Duodenal mucosa (tissue), 2 donors: ENCODE measurements at regions not wholly inside any gene's neighbourhood (a gene's known extent, or its start where the extent isn't known, plus 50 kb on each side); places are given as distances from the start of the nearest gene placed in this dataset.

Experiments
- H3K27ac ChIP-seq: one replicate; pipeline ENCODE4 v1.7.0; 2013; ENCODE audit warnings: low read depth, low read length
- H3K27me3 ChIP-seq, 2 donors: one replicate each; pipeline ENCODE4 v1.7.0; 2013; ENCODE audit warnings: low read length in 2 of 2, control low read depth in 1 of 2; ENCODE audit not compliant: insufficient read depth in 2 of 2, control insufficient read depth in 1 of 2
- H3K36me3 ChIP-seq, 2 donors: one replicate each; pipeline ENCODE4 v1.7.0; 2013; ENCODE audit warnings: low read length in 2 of 2, control low read depth in 1 of 2; ENCODE audit not compliant: insufficient read depth in 2 of 2, control insufficient read depth in 1 of 2
- H3K4me1 ChIP-seq, 2 donors: one replicate each; pipeline ENCODE4 v1.7.0; 2013; ENCODE audit warnings: low read length in 2 of 2, control low read depth in 1 of 2; ENCODE audit not compliant: insufficient read depth in 2 of 2, control insufficient read depth in 1 of 2
- H3K4me3 ChIP-seq, 2 donors: one replicate each; pipeline ENCODE4 v1.7.0; 2013; ENCODE audit warnings: low read length in 2 of 2, low read depth in 1 of 2
- H3K9ac ChIP-seq, 2 donors: one replicate each; pipeline ENCODE4 v1.7.0; 2013; ENCODE audit warnings: low read length in 2 of 2, low read depth in 1 of 2
- H3K9me3 ChIP-seq, 2 donors: one replicate each; pipeline ENCODE4 v1.7.0; 2013; ENCODE audit warnings: low read length in 2 of 2, control low read depth in 1 of 2; ENCODE audit not compliant: control insufficient read depth in 1 of 2

DNA sequence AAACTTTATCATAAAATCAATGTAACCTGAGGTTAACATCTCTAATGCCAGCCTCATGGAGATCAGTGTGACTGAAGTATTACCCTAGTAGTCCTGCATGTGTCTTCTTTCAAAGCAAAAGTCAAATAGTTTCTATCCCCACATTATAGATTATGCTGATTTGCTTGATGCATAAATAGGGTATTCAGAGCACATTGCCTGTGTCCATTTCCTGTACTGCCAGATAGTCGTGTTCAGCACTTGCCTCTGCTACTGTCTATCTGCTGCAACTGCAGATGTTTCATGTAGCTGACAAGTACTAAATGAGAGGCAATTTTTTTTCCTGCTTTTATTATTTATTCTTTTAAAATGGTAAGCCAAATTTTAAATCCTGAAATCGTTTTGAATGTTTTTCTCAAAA is 348.7 kb downstream of the CHRM3 start:
- Histone ChIP-seq H3K4me1 (no peaks in the 10 kb centered on the region), H3K36me3 (no peaks in the 10 kb centered on the region), H3K4me3 (no peak overlapping the region), H3K27me3 (no peaks in the 10 kb centered on the region), H3K9me3 (no peaks in the 10 kb centered on the region), H3K9ac (no peak overlapping the region), H3K27ac (no peak overlapping the region)

DNA sequence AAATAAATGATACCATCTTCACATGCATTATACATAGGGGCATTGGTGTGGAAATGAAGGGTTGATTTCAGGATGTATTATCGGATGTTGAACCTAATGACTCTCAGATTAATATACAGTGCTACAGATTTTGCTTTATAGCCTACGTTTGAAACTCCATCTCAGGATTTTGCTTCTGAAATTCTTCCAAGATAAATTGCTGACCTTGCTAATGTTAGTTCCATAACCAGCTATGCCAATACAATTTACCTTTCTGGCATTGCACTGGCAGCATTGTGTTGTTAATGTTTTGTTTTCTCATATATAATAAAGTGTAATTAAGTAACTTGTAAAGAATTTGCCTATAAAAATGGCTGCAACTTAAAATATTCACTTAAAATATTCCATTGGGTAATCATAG is 350.1 kb downstream of the CHRM3 start:
- H3K9me3 ChIP-seq, result no peaks in the 10 kb centered on the region

DNA sequence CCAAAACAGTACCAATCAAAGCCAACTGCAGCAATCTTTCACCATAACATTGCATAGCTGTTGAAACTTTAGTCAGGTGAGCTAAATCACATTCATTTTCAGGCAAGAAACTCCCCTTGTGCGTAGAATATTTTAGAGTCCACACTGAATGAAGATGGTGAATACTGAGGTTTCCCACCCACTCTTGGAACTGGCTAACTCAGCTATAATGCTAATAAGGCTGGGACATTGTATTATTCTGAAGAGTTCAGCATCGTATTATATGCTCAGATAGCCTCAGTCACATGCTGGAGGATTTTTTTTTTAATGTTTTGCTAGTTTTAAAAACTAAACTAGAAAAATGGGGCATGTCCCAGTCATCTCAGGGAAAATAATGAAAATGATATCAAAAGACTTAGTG is 352.3 kb upstream of the FMN2 start:
- Histone ChIP-seq H3K9ac (no peak overlapping the region), H3K27ac (no peak overlapping the region), H3K4me3 (no peak overlapping the region), H3K9me3 (no peaks in the 10 kb centered on the region), H3K36me3 (no peaks in the 10 kb centered on the region), H3K4me1 (no peaks in the 10 kb centered on the region), H3K27me3 (no peaks in the 10 kb centered on the region)

More for the DNA sequence above, 350.1 kb downstream of the CHRM3 start:
- no peaks in the 10 kb centered on the region for H3K4me1 ChIP-seq
- H3K4me3 ChIP-seq, result no peak overlapping the region
- no peak overlapping the region for H3K27ac ChIP-seq
- no peaks in the 10 kb centered on the region for H3K27me3 ChIP-seq
- no peaks in the 10 kb centered on the region for H3K36me3 ChIP-seq
- H3K9ac ChIP-seq, result no peak overlapping the region

DNA sequence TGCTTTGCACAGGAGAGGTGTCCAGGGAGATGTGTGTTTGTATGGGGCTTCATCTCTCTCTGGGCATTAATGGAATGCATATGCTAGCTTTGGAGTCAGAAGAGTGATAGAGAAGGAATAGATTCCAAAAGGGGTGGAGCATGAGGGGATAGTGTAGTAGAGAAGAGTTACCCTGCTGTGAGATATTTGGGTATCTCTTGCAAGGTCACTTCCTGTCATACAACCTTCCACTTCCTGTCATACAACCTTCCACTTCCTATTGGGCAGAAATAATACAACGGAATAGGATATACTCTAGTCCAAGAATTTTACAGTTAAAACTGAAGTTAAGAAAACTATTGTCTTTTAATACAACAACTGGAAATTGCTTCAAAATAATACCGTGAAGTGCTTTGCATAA is 351.8 kb upstream of the FMN2 start:
- Histone ChIP-seq H3K9ac (no peak overlapping the region), H3K4me3 (no peak overlapping the region), H3K27me3 (no peaks in the 10 kb centered on the region), H3K9me3 (no peaks in the 10 kb centered on the region), H3K36me3 (no peaks in the 10 kb centered on the region), H3K27ac (no peak overlapping the region), H3K4me1 (no peaks in the 10 kb centered on the region)

DNA sequence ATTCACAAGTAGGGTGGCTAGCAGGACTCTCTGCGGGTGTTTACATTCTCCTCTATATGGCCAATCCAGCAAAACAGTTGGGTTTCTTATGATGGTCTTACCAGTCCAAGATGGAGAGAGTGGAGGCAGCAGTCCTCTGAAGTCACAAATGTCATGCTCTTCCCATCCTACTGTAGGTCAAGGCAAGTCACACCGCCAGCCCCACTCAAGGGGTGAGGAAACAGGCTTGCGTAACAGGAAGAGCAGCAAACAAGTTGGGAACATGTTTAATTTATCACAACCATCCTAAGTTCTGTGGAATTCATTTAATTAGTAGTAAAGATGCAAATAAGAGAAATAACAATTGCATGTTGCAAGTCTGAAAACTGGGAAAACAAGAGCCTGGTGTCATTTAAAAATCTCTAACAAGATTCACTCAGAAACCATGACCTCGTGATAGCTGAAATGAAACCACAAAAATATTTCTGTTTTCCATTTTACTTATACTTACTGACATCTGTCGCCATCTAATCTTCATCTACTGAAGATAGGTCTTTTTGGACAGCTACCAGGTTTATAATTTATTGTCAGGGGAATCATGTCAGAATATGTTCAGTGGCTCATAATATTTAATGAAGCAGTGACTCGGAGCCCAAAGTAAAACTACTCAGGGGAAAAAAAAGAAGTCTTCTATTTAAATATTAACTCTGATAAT is 349.1 kb upstream of the FMN2 start:
- Histone ChIP-seq H3K9me3 (no peaks in the 10 kb centered on the region), H3K27me3 (no peaks in the 10 kb centered on the region), H3K4me1 (no peaks in the 10 kb centered on the region), H3K27ac (no peak overlapping the region), H3K9ac (no peak overlapping the region), H3K36me3 (no peaks in the 10 kb centered on the region), H3K4me3 (no peak overlapping the region)

DNA sequence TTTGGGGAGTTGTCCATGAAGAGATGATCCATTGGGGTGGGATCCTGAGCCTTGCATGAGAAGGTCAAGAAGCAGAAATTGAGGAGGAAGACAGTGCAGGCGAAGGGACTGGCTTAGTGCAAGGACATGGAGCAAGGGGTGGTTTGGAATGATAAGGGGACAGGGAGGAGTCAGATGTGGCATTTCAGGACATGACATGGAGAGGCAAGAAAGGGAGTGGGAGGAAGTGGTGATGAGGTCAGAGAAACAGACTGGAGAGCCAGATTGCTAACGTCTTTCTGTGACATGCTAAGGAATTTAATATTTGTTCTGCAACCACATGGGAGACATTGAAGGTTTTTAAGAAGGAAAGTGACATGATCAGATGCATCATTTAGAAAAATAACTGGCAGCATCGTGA is 346.8 kb upstream of the FMN2 start:
- H3K9ac ChIP-seq, result no peak overlapping the region
- no peaks in the 10 kb centered on the region for H3K9me3 ChIP-seq
- H3K36me3 ChIP-seq, result no peaks in the 10 kb centered on the region
- H3K27ac ChIP-seq, result no peak overlapping the region
- H3K4me1 ChIP-seq, result no peaks in the 10 kb centered on the region
- no peak overlapping the region for H3K4me3 ChIP-seq
- H3K27me3 ChIP-seq, result no peaks in the 10 kb centered on the region

DNA sequence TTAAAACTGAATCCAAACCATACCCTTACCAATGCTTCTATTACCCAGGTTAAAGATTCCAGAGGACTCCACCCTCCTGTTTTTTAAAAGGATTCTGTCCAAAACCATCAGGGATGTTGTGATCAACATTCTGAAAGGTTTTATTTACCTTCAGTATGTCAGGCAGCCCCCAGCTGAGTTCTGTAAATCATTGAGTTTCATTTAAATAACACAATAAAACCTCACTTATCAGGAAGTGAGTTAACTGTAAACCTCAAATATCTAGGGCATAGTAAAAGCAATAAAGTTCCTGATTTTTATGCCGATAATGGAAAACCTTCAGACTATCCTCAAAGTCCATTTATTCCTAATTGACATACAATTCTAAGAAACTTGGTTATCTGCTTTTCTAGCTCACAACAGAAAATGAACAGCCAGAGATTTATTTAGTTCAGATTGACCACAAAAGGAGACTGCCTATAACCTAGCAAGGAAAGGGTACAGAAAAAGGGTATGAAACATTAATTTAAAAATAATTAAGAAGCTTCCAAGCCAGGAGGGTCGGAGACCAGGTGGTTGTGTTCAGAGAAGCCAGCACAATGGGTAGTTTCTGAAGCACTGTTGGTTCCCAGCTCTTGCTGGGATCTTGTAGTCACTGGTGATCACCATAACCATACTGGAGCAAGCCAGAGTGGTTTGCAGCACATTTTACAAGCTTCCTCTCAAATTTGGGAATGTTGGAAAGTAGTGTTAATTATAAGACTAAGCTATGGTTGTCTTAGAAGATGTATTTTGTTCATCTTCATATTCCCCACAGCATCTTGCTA is 336.4 kb upstream of the FMN2 start:
- Histone ChIP-seq H3K9ac (no peak overlapping the region), H3K9me3 (no peaks in the 10 kb centered on the region)

DNA sequence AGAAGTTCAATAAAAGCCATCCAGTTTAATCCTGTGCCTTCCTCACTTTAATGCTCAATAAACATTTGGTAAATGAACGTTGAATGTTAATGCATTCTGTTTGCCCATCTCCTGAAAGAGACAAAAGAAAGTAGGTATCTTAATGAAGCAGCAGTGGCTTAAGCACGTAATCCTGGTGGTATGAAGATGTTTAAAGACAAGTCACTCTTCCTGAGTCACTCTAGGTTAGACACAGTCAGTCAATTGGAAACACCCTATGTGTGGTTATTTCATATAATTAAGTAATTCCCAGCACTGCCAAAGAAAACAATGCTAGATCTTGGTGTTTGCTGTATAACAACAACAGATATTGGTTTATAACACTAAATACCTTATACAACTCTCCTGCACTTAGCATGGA is 334.0 kb upstream of the FMN2 start:
- Histone ChIP-seq H3K4me1 (no peaks in the 10 kb centered on the region), H3K27ac (no peak overlapping the region), H3K4me3 (no peak overlapping the region)

More for the DNA sequence above, 336.4 kb upstream of the FMN2 start:
- H3K27me3 ChIP-seq, result no peaks in the 10 kb centered on the region
- no peaks in the 10 kb centered on the region for H3K36me3 ChIP-seq
- H3K4me1 ChIP-seq, result no peaks in the 10 kb centered on the region
- no peak overlapping the region for H3K27ac ChIP-seq
- H3K4me3 ChIP-seq, result no peak overlapping the region

DNA sequence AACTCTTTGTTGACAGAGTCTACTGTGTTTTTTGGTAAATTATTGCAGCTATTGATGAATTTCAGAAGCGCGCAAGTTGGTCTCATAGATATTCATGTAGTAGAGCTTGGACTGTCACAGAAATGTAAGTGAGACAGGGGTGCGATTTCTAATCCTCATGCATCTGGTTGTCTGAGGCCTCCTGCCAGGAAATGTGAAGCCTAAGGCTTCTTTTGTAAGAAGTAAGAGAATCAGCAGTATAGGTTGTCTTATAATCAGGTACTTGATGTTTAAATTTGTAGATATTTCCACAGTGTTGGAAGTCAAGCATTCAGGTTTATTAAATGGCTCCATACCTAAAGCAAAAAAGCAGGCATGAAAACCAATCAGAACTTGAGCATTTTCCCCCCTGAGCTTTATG is 332.9 kb upstream of the FMN2 start:
- no peak overlapping the region for H3K27ac ChIP-seq
- no peaks in the 10 kb centered on the region for H3K36me3 ChIP-seq
- no peaks in the 10 kb centered on the region for H3K27me3 ChIP-seq
- H3K9ac ChIP-seq, result no peak overlapping the region
- H3K4me1 ChIP-seq, result no peaks in the 10 kb centered on the region
- H3K4me3 ChIP-seq, result no peak overlapping the region
- no peaks in the 10 kb centered on the region for H3K9me3 ChIP-seq

More for the DNA sequence above, 334.0 kb upstream of the FMN2 start:
- no peak overlapping the region for H3K9ac ChIP-seq
- H3K27me3 ChIP-seq, result no peaks in the 10 kb centered on the region
- H3K36me3 ChIP-seq, result no peaks in the 10 kb centered on the region
- H3K9me3 ChIP-seq, result no peaks in the 10 kb centered on the region

DNA sequence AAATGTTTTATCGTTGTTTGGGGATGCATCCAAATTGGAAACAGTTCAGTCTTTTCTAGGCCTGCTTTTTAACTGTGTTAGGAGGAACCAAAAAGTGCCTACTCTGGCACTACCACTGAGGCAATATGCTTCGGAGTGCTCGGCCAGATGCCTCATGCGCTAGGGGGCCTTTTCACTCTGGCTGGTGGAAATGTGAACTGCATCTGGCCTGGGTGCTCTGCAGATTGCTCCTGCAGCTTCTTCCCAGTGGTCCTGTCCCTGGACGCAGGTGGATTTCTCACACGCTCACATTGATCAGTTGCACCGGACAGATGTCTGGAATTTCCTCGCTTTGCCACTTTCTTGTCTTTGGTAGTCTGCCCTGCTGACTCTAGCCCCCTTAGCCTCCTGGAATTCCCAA is 330.2 kb upstream of the FMN2 start:
- Histone ChIP-seq H3K27me3 (no peaks in the 10 kb centered on the region), H3K27ac (no peak overlapping the region), H3K4me3 (no peak overlapping the region), H3K9ac (no peak overlapping the region), H3K4me1 (no peaks in the 10 kb centered on the region), H3K9me3 (no peaks in the 10 kb centered on the region), H3K36me3 (no peaks in the 10 kb centered on the region)
